ENCODE measurements at regions not wholly inside any gene's neighbourhood (a gene's known extent, or its start where the extent isn't known, plus 50 kb on each side); places are given as distances from the start of the nearest gene placed in this dataset.

DNA sequence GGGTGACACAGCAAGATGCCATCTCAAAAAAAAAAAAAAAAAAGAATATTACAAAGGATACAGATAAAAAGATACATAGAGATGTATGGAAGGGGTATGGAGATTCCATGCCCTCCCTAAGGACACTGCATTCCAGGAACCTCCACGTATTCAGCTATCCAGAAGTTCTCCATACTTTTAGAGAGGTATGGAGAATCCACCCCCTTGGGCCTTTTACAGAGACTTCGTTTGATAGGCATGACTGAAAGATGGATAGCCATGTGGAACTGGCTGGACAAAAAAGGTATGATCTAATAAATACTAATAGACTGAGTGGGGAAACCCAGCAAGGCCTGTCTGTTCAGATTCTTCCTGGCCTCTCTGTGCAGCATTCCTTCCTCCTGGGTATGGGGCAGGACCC, 56.6 kb upstream of the DMRT1 start:
- TF ChIP-seq, protein P1, sequence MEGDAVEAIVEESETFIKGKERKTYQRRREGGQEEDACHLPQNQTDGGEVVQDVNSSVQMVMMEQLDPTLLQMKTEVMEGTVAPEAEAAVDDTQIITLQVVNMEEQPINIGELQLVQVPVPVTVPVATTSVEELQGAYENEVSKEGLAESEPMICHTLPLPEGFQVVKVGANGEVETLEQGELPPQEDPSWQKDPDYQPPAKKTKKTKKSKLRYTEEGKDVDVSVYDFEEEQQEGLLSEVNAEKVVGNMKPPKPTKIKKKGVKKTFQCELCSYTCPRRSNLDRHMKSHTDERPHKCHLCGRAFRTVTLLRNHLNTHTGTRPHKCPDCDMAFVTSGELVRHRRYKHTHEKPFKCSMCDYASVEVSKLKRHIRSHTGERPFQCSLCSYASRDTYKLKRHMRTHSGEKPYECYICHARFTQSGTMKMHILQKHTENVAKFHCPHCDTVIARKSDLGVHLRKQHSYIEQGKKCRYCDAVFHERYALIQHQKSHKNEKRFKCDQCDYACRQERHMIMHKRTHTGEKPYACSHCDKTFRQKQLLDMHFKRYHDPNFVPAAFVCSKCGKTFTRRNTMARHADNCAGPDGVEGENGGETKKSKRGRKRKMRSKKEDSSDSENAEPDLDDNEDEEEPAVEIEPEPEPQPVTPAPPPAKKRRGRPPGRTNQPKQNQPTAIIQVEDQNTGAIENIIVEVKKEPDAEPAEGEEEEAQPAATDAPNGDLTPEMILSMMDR (IDR thresholded peaks at IDR 0.05) = no peak
- TF ChIP-seq EZH2phosphoT487 (IDR thresholded peaks at IDR 0.05) (no peak), EZH2 (IDR thresholded peaks at IDR 0.05) (no peak)
